DOHH2 (cell line): ENCODE measurements at regions not wholly inside any gene's neighbourhood (a gene's known extent, or its start where the extent isn't known, plus 50 kb on each side); places are given as distances from the start of the nearest gene placed in this dataset.

Source experiments
- CTCF ChIP-seq: fragments of 200-600 bp; sonication (generic); IDR thresholded peaks from one replicate; pipeline ENCODE4 v1.5.1; 2014; ENCODE audit warnings: antibody characterized with exemption, mild to moderate bottlenecking, low read depth, low read length; ENCODE audit not compliant: poor library complexity, severe bottlenecking
- EZH2phosphoT487 ChIP-seq: fragments of 200-600 bp; sonication (generic); IDR thresholded peaks from 2 replicates; pipeline ENCODE4 v1.6.1; 2017; ENCODE audit warnings: borderline replicate concordance, mild to moderate bottlenecking, antibody characterized with exemption, low read length, moderate library complexity, mixed read lengths

GRCh38 chr9:115301581-115301980 is 183.6 kb upstream of the TNC start:
- TF ChIP-seq CTCF (no peak), EZH2phosphoT487 (no peak)
